HEK293 (cell line): ENCODE measurements at regions not wholly inside any gene's neighbourhood (a gene's known extent, or its start where the extent isn't known, plus 50 kb on each side); places are given as distances from the start of the nearest gene placed in this dataset.

Source experiments
- ATF2 ChIP-seq: fragments of 450-650 bp; formaldehyde crosslinking; IDR thresholded peaks from 2 replicates; pipeline ENCODE4 v1.5.1; 2016; ENCODE audit warnings: missing biosample characterization, missing genetic modification characterization, low read depth
- CTCF ChIP-seq: fragments of 450-650 bp; formaldehyde crosslinking; IDR thresholded peaks from 2 replicates; pipeline ENCODE4 v1.5.1; 2016; ENCODE audit warnings: missing biosample characterization, missing genetic modification characterization
- GFI1B ChIP-seq: fragments of 450-650 bp; formaldehyde crosslinking; IDR thresholded peaks from 2 replicates; pipeline ENCODE4 v1.5.1; 2016; ENCODE audit warnings: missing biosample characterization, missing genetic modification characterization
- GLIS1 ChIP-seq: fragments of 450-650 bp; formaldehyde crosslinking; IDR thresholded peaks from 2 replicates; pipeline ENCODE4 v1.5.1; 2016; ENCODE audit warnings: missing biosample characterization, missing genetic modification characterization
- INSM2 ChIP-seq: fragments of 450-650 bp; formaldehyde crosslinking; IDR thresholded peaks from 2 replicates; pipeline ENCODE4 v1.5.1; 2016; ENCODE audit warnings: missing biosample characterization, missing genetic modification characterization
- KLF8 ChIP-seq: fragments of 450-650 bp; formaldehyde crosslinking; IDR thresholded peaks from 2 replicates; pipeline ENCODE4 v1.5.1; 2016; ENCODE audit warnings: missing biosample characterization, missing genetic modification characterization
- PRDM10 ChIP-seq: fragments of 450-650 bp; formaldehyde crosslinking; IDR thresholded peaks from 2 replicates; pipeline ENCODE4 v1.5.1; 2016; ENCODE audit warnings: missing biosample characterization, missing genetic modification characterization
- SCRT2 ChIP-seq: fragments of 450-650 bp; formaldehyde crosslinking; IDR thresholded peaks from 2 replicates; pipeline ENCODE4 v1.5.1; 2016; ENCODE audit warnings: missing biosample characterization, missing genetic modification characterization
- SP3 ChIP-seq: fragments of 450-650 bp; formaldehyde crosslinking; IDR thresholded peaks from 2 replicates; pipeline ENCODE4 v1.5.1; 2016; ENCODE audit warnings: missing biosample characterization, missing genetic modification characterization
- ZBTB10 ChIP-seq: fragments of 450-650 bp; formaldehyde crosslinking; IDR thresholded peaks from 2 replicates; pipeline ENCODE4 v1.5.1; 2016; ENCODE audit warnings: missing biosample characterization, missing genetic modification characterization
- ZBTB48 ChIP-seq: fragments of 450-650 bp; formaldehyde crosslinking; IDR thresholded peaks from 2 replicates; pipeline ENCODE4 v1.5.1; 2016; ENCODE audit warnings: missing biosample characterization, missing genetic modification characterization
- ZBTB6 ChIP-seq: fragments of 450-650 bp; formaldehyde crosslinking; IDR thresholded peaks from 2 replicates; pipeline ENCODE4 v1.5.1; 2017; ENCODE audit warnings: missing biosample characterization, missing genetic modification characterization
- ZFP41 ChIP-seq: fragments of 450-650 bp; formaldehyde crosslinking; IDR thresholded peaks from 2 replicates; pipeline ENCODE4 v1.5.1; 2016; ENCODE audit warnings: missing biosample characterization, missing genetic modification characterization, borderline replicate concordance
- ZNF157 ChIP-seq: fragments of 450-650 bp; formaldehyde crosslinking; IDR thresholded peaks from 2 replicates; pipeline ENCODE4 v1.5.1; 2016; ENCODE audit warnings: missing biosample characterization, missing genetic modification characterization
- ZNF211 ChIP-seq: fragments of 450-650 bp; formaldehyde crosslinking; IDR thresholded peaks from 2 replicates; pipeline ENCODE4 v1.5.1; 2016; ENCODE audit warnings: low read depth, missing biosample characterization, missing genetic modification characterization
- ZNF280C ChIP-seq: fragments of 450-650 bp; formaldehyde crosslinking; IDR thresholded peaks from 2 replicates; pipeline ENCODE4 v1.5.1; 2016; ENCODE audit warnings: missing biosample characterization, missing genetic modification characterization
- ZNF335 ChIP-seq: fragments of 450-650 bp; formaldehyde crosslinking; conservative IDR thresholded peaks from 2 replicates; pipeline ENCODE4 v1.5.1; 2016; ENCODE audit warnings: missing biosample characterization, missing genetic modification characterization
- ZNF514 ChIP-seq: fragments of 450-650 bp; formaldehyde crosslinking; IDR thresholded peaks from 2 replicates; pipeline ENCODE4 v1.5.1; 2016; ENCODE audit warnings: missing biosample characterization, missing genetic modification characterization
- ZNF521 ChIP-seq: fragments of 450-650 bp; formaldehyde crosslinking; IDR thresholded peaks from 2 replicates; pipeline ENCODE4 v1.5.1; 2017; ENCODE audit warnings: missing biosample characterization, mild to moderate bottlenecking, missing genetic modification characterization
- ZNF548 ChIP-seq: fragments of 450-650 bp; formaldehyde crosslinking; IDR thresholded peaks from 2 replicates; pipeline ENCODE4 v1.5.1; 2016; ENCODE audit warnings: missing biosample characterization, missing genetic modification characterization
- ZNF580 ChIP-seq: fragments of 450-650 bp; formaldehyde crosslinking; IDR thresholded peaks from 2 replicates; pipeline ENCODE4 v1.5.1; 2016; ENCODE audit warnings: missing biosample characterization, missing genetic modification characterization
- ZNF677 ChIP-seq: fragments of 450-650 bp; IDR thresholded peaks from 2 replicates; pipeline ENCODE4 v1.5.0; 2018; ENCODE audit warnings: missing biosample characterization, mild to moderate bottlenecking, missing genetic modification characterization, moderate library complexity
- ZNF776 ChIP-seq: fragments of 450-650 bp; formaldehyde crosslinking; IDR thresholded peaks from 2 replicates; pipeline ENCODE4 v1.5.0; 2017; ENCODE audit warnings: missing biosample characterization, missing genetic modification characterization, borderline replicate concordance
- ZNF785 ChIP-seq: fragments of 450-650 bp; formaldehyde crosslinking; IDR thresholded peaks from 2 replicates; pipeline ENCODE4 v1.5.1; 2016; ENCODE audit warnings: missing biosample characterization, missing genetic modification characterization
- ZNF792 ChIP-seq: fragments of 450-650 bp; formaldehyde crosslinking; IDR thresholded peaks from 2 replicates; pipeline ENCODE4 v1.5.1; 2016; ENCODE audit warnings: missing biosample characterization, missing genetic modification characterization
- ZSCAN30 ChIP-seq: fragments of 450-650 bp; IDR thresholded peaks from 2 replicates; pipeline ENCODE4 v1.5.1; 2018; ENCODE audit warnings: missing biosample characterization, mild to moderate bottlenecking, missing genetic modification characterization, moderate library complexity

- TF ChIP-seq ZFP41 (tag by site-specific recombination): no peak
- TF ChIP-seq ZNF211: no peak
- no peak for TF ChIP-seq ZNF792 (tag by site-specific recombination)
- TF ChIP-seq ZSCAN30 (tag by site-specific recombination): no peak
- no peak for TF ChIP-seq ZBTB10 (tag by site-specific recombination)
- TF ChIP-seq KLF8 (tag by site-specific recombination): peak; percentile 47; the same call in 1 of the 2 replicates
- TF ChIP-seq CTCF (tag by site-specific recombination): no peak
- no peak for TF ChIP-seq ZBTB48
- TF ChIP-seq SCRT2 (tag by site-specific recombination): peak; percentile 93
- TF ChIP-seq ZNF280C (tag by site-specific recombination): no peak
- TF ChIP-seq GLIS1 (tag by site-specific recombination): peak; percentile 78
- TF ChIP-seq ZNF335: no peak
- no peak for TF ChIP-seq ZNF521
- peak; percentile 48; the same call in 1 of the 2 replicates for TF ChIP-seq ATF2
- no peak for TF ChIP-seq ZNF548 (tag by site-specific recombination)
- TF ChIP-seq ZNF785: no peak
- no peak for TF ChIP-seq ZNF776 (tag by site-specific recombination)
- TF ChIP-seq ZNF580: no peak
- peak; percentile 30; the same call in 1 of the 2 replicates for TF ChIP-seq PRDM10 (tag by site-specific recombination)
- TF ChIP-seq INSM2 (tag by site-specific recombination): no peak
- TF ChIP-seq ZNF514 (tag by site-specific recombination): no peak
- TF ChIP-seq ZNF677 (tag by site-specific recombination): no peak
- TF ChIP-seq GFI1B (tag by site-specific recombination): no peak
- no peak for TF ChIP-seq SP3 (tag by site-specific recombination)
- no peak for TF ChIP-seq ZNF157
- no peak for TF ChIP-seq ZBTB6
Observed at GRCh38 chr2:157107877-157108276, 149.6 kb upstream of the GALNT5 start (continued).
